ENCODE measurements at regions not wholly inside any gene's neighbourhood (a gene's known extent, or its start where the extent isn't known, plus 50 kb on each side); places are given as distances from the start of the nearest gene placed in this dataset.

GRCh38 chr13:73519396-73520116 is 460.8 kb downstream of the KLF5 start:
- DNase-seq (ENCODE audit: low spot score) = no peak

DNA sequence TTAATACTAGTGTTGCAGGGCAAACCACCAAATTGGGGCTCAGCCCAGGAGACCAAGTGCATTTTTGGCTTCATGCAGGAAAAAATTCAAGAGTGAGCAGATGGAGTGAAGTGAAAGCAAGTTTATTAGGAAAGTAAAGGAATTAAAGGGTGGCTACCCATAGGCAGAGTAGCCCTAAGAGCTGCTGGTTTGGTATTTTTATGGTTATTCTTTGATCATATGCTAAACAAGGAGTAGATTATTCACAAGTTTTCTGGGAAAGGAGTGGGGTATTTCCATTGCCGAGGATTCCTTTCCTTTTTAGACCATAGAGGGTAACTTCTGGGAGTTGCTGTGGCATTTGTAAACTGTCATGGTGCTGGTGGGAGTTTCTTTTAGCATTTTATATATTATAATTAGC is 459.0 kb downstream of the KLF5 start:
- no peak for DNase-seq (ENCODE audit: low spot score)

GRCh38 chr13:73516731-73517130 is 457.9 kb downstream of the KLF5 start:
- no peak for DNase-seq (ENCODE audit: low spot score)

GRCh38 chr13:73514208-73514607 is 455.4 kb downstream of the KLF5 start:
- no peak for DNase-seq (ENCODE audit: low spot score)

DNA sequence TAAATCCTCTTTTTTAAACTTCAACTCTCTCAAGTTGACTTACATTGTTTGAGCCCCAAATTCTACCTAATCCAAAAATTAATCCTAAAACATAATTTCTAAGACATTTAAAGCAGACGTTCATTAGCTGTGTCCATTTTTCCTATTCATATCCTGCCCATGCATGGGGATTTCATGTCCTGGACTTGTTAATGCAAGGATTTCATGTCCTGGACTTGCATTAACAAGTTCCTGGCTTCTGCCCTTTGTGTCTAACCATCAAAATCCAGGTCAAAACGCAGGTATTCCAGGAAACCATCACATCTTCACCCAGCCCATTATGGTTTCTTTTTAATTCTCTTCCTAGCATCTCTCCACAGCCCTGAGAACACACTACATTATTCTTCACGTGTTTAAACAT is 454.9 kb downstream of the KLF5 start:
- no peak for DNase-seq (ENCODE audit: low spot score)

DNA sequence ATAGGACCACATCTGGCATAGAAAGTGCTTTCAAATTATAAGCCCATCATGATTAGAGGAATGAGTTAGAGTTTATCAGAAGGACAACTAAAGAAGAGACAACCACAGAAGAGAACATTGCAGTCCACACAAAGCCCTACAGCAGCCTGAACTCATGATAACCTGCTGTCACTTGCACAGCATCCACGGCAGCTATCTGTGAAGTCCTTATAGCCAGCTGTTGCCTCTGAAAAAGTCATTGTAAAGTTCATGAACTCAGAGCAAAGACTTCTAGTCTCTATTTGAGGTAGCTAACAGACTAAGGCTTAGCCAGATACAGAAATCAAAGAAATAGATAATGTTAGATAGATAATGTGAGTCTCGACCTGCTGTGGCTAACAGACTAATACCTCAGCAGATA is 450.0 kb downstream of the KLF5 start:
- no peak for DNase-seq (ENCODE audit: low spot score)

DNA sequence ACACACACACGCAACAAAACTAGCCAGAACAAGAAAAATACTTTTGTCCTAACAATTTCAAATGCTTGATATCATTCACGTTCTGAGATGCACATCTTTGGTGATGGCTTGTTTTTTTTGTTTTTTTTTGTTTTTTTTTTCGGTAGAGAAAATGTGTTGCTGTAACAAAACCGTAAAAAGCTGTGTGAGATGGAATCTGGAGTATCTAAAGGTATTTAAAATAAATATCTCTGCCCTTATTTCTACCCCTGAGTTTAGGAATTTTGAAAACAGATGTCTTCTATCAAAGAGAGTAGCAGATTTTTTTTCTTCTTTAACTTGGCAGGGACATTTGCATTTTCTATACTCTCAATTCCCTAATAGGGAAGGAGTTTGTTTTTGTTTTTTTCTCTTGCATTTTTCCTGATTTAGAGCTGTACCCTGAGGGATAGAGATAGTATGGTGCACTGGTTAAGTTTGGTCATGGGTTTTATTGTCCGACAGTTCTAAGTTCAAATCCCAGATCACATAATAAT is 446.6 kb downstream of the KLF5 start:
- no peak for DNase-seq (ENCODE audit: low spot score)

GRCh38 chr13:73499695-73500094 is 440.9 kb downstream of the KLF5 start:
- no peak for DNase-seq (ENCODE audit: low spot score)

DNA sequence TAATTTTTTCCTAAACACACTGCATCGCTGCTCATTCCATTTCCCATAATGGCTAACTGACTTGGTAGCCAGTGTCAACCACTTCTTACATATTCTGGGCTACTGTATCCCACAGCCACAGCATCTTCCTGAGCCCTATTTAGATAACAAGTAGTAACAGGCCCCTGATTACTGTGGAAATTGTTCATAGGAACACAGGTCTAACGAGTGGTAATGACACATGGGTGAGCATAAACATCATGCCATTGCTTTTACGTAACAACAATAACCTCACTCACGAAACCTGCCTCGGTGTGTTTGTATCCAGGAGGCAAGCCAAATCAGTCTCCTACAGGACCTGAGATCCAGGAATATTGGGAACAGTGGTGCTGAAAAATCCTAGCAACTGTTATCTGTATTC is 438.6 kb downstream of the KLF5 start:
- DNase-seq (ENCODE audit: low spot score) = no peak

GRCh38 chr13:73496711-73497110 is 437.9 kb downstream of the KLF5 start:
- no peak for DNase-seq (ENCODE audit: low spot score)

- DNase-seq (ENCODE audit: low spot score) = no peak
These were observed 434.0 kb downstream of the KLF5 start for GRCh38 chr13:73492811-73493210.

- DNase-seq (ENCODE audit: low spot score) = no peak
These were observed 423.8 kb downstream of the KLF5 start for GRCh38 chr13:73482556-73482955.

DNA sequence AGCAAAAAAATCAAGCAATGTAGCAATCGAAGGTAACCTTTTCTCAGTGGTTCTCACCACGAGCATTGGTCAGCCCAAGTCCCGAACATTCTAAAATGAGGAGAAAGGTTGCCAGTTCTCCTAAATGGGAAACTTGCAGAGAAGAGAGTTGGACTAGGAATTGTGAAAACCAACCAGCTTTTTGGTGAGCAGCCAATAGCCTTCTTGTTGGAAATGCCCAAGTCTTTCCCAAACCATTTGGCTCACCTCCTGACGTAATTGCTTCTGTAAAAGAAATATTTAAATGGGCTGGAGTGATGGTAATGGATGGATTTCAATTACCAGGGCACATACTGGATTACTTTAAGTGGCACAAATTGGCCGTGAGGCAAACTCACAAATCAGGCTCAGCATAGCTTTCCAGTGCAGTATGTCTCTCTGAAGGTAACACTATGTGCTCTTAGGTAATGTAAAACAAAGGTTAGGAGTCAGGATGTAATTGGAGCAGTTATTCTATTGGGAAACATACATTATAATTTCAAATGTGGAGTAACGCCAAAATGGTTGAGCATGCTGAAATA is 423.2 kb downstream of the KLF5 start:
- DNase-seq (ENCODE audit: low spot score) = no peak

DNA sequence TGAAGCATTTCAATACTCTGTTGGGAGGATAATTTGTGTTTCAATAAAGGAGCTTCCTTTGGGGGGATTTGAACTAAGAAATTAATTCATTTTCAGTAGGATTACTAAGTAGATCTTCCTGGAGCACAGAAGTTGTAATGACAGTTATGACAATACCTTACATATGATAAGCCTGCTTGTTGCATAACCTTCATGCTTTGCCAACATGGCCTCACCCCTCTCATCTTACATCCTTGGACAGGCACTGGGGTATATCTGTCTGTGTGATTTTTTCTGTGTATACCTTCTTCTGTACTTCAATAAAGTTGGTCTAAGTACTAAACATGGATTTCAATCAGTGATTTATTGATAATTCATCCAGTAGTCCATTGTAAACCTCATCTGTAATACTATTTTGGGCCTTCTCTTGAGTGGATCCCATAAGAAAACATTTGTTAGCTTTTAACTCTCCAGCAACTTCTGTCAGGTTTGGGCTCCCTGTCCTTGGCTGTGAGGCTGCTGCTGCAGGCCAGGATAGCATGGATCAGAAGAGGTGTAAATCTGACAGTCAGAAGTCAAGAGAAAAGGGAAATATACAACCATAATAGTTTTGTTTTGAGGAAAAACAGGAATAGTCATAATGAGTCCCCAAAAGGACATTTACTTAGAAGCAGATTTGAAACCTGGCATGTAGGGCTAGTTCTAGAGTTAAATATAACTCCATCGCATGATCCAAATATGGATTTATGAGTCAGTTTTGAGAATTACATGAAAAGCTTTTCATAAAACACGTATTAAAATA is 422.2 kb downstream of the KLF5 start:
- DNase-seq (ENCODE audit: low spot score) = no peak

- DNase-seq (ENCODE audit: low spot score) = no peak
These were observed 421.1 kb downstream of the KLF5 start for GRCh38 chr13:73479856-73480255.

GRCh38 chr13:73479351-73479750 is 420.5 kb downstream of the KLF5 start:
- no peak for DNase-seq (ENCODE audit: low spot score)

DNA sequence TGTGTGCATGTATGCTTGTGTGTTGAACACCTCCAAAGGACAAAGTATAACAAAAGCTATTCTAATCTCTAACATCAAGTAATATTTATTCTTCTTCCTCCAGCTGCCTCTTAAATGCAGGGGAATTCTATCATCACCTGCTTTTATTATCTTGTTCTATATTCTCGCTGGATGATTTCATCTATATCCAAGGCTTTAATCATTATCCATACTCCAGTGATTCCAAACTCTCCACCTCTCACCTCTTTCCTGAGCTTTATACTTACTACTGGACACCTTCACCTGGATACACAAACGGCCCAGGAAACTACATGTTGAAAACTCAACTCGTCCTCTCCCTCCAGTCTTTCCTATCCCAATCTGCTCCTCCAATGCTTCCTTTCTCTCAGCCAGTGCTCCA is 418.6 kb downstream of the KLF5 start:
- no peak for DNase-seq (ENCODE audit: low spot score)

GRCh38 chr13:73473016-73473415 is 414.2 kb downstream of the KLF5 start:
- no peak for DNase-seq (ENCODE audit: low spot score)

- no peak for DNase-seq (ENCODE audit: low spot score)
These were observed 408.3 kb downstream of the KLF5 start for GRCh38 chr13:73467125-73467524.

GRCh38 chr13:73466561-73466960 is 407.8 kb downstream of the KLF5 start:
- DNase-seq (ENCODE audit: low spot score) = no peak

GRCh38 chr13:73465617-73465971 is 406.8 kb downstream of the KLF5 start:
- no peak for DNase-seq (ENCODE audit: low spot score)

DNA sequence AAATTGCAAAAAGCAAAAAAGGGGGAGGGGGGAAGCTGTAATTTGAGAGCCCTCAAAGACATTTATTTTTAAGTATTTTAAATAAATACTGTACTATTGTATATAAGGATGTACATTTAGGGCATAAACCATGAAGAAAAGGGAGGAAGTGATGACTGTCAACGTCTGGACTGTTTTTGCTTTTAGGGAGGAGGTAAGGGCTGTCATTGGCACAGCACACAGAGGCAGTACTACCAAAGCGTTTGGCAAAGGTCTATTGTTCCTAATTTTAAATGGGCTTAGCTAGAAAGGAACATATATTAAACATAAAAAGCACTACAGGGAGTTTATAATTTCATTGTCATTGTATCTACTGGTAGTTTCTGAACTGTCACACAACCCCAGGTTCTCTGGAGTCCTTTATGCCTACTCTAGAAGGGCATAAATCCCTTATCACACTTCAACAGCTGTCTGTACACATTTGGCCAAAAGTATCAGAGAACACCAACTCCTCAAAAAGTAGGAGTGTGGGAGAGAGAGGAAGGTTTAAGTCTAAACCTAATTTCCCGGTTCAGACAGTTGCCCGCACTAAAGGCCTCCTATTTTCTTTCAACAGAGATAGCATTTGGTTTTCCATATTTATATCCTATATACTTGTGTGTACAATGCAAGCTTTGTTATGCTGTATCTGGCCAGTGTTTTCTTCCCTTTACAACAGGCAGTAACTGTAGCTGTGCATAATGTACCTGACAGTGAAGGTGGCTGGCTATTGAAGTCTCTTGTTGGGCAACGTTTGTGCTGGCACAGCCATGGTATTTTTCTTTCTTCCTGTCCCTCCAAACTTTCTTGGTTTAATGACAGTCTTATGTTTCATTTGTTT is 406.2 kb downstream of the KLF5 start:
- no peak for DNase-seq (ENCODE audit: low spot score)
